ENCODE measurements at regions not wholly inside any gene's neighbourhood (a gene's known extent, or its start where the extent isn't known, plus 50 kb on each side); places are given as distances from the start of the nearest gene placed in this dataset.

GRCh38 chr16:73510852-73511251 is 462.9 kb upstream of the ZFHX3 start:
- no peak for DNase-seq

DNA sequence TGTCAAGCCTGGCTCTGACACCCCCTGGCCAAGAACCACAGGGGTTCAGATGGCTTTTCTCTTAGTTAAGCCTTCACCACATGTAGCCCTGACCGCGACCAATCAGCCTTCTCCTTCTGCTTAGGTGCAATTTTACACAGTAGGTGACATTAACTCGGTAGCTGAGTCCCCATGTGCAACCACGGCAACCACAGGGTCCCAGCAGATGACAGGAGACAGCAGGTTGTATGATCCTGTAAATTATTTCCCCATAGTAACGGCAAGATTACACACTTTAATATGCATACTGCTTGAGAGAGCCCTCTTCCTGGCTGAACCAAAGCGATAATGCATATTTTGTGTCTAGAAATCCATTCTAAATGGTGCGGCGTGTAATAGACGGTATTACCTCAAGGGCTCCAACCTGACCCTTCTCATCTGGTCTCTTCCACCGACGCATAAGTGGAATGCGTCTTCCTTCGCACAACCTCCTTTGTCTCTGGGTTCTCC is 458.7 kb upstream of the ZFHX3 start:
- peak; percentile 61 for DNase-seq

- DNase-seq: no peak
These were observed 457.6 kb upstream of the ZFHX3 start for GRCh38 chr16:73505577-73505976.

DNA sequence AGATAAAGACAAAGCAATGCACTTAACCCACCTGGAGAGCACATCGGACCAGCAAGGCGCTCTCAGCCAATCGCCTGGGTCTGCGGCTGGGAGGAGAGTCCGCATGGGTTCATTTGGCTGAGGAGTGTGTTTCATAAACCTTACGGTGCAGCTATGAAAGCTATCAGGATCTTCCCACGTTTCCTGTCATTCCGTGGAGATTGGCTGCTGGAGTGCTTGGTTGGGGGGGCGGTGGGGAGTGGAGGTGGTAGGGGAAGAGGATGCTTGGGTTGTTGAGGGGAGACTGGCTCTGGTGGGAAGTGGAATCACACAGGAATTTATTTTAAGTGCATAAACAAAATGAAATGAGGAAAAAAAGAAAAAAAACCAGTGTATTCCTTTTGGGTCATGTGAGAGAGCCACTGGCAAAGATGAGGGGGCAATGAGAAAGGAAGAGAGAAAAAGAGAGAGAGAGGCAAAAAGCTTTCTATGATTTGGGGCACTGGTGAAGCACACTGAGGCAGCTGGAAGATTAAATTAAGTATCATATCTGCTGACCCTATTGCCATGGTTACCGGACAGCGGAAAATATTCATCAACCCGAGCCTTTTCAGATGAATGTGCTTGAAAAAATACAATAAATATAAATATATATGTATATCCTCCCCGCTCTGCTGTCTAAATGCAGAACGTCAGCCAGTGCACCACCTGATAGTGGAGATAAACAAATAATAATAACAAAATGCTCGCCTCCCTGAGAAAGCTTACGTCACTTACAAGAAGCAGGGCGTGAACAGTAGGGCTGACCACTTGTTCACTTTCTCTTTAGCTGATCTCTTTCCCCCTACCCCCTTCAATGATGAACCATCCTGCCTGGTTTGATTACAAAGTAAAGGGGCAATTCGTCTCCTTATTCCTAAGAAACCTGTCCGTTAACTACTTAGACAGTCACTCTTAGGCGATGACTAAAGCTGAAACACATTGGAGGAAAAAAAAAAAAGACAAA is 457.0 kb upstream of the ZFHX3 start:
- no peak for DNase-seq

DNA sequence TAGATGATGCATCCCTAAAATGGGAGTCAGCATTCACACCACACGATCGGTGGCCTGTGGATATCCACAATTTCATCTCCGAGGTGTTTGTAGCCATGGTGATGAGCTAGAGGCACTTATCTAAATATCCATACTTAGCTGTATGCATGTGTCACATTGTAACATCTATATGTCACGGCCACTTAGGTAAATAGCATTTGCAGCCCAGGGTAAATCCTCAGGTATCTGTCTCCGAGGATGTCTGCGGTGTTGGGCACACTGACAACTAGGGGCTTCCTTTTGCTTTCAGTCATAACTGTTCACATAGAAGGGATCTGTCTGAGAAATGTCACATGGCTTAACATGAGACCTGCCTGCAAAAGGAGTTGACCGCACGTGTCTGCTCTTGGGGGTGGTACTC is 455.2 kb upstream of the ZFHX3 start:
- no peak for DNase-seq

GRCh38 chr16:73499276-73499675 is 451.3 kb upstream of the ZFHX3 start:
- DNase-seq: no peak

GRCh38 chr16:73485880-73486279 is 438.0 kb upstream of the ZFHX3 start:
- DNase-seq: no peak

DNA sequence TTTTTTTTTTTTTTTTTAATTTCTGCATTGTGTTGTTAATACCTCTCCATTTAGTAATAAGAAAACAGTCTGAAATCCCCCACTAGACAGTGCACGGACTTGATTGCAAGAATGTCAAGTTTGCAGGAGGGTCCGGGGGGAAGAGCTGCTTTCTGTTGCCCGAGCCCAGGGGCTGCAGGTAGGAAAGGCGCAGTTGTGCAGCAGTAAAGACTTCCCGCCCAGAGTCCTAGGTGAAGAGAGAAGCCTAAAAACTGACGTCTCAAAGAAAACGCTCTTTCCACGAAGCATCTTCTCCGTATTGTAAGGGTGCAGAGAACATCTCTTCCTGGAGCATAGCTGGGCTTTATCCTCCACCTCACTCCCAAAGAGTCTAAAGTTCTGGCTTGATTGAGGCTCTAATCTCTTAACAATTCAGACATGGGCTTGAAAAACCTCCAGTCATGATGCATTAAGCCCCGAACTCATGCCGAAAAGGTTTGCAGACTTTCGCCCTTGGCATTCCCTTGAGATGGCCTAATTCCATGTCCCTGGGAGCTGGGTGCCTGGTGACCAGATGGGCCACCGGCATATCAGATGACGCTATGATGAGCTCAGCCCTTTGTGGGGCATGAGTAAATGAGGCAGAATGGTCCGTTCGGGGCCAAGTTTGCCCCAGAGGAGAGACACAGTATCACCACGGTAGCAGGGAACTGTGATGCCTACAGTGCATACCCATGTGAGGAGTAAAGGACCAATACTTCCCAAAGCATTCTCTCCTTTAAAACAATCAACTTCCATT is 436.2 kb upstream of the ZFHX3 start:
- no peak for DNase-seq

GRCh38 chr16:73483076-73483791 is 435.3 kb upstream of the ZFHX3 start:
- no peak for DNase-seq

GRCh38 chr16:73482310-73482709 is 434.4 kb upstream of the ZFHX3 start:
- DNase-seq: no peak

- DNase-seq: no peak
These were observed 432.5 kb upstream of the ZFHX3 start for GRCh38 chr16:73480381-73480780.

DNA sequence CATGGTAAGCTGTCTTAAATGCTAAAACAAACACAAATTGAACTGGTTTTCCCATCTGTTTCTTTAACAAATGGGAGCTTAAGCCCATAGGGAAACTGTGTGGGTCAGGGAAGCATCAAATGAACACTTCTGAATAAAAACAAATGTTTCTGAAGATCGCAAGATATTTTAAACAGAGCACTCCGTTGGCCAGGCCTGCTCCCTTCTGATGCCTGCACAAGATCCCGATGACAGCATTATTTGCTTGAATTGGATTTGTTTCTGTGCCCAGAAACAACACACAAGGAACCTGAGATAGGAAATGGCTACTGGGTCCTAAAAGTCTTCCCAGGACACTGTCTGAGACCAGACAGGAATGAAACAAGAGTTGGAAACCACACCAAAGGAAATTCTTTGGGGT is 425.8 kb upstream of the ZFHX3 start:
- no peak for DNase-seq

- no peak for DNase-seq
These were observed 416.9 kb upstream of the ZFHX3 start for GRCh38 chr16:73464834-73465233.

- DNase-seq: no peak
These were observed 411.7 kb upstream of the ZFHX3 start for GRCh38 chr16:73459586-73459985.

GRCh38 chr16:73457851-73458250 is 409.9 kb upstream of the ZFHX3 start:
- no peak for DNase-seq

DNA sequence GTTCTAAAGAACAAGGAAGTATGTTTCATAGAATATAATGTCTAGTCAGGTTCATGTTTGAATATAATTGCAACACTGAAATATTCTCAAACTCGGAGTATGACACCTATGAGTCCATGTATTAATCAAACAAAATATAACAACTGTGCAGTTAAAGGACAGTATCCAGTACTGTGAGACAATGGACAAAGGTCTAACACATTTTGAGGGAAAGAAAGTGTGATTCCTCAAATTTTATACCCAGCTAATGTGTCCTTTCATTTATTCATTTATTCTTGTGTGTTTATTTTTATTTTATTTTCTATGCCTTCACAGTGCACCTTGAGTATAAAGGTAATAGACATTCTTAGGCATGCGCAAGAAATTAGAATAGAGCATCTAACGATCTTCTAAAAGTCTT is 401.0 kb upstream of the ZFHX3 start:
- no peak for DNase-seq

- DNase-seq: no peak
These were observed 399.9 kb upstream of the ZFHX3 start for GRCh38 chr16:73447846-73448245.

DNA sequence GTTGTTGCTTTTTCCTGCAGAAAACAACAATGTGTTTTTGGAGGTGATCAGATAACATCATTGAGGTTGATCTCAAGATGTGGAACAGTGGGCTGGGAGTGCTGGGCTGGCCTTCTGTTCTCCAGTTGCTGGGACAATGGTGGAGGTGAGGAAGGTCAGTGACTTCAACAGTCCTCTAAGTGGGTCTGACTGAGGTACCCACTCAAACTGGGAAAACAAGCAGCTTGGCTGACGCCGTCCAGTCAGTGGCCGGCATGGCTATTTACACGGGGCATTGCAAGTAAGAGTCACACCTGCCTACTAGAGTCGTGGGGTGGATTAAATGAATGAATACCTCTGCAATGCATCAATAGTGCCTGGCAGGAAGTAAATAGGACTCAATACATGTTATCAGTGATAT is 386.7 kb upstream of the ZFHX3 start:
- DNase-seq: no peak

- no peak for DNase-seq
These were observed 385.9 kb upstream of the ZFHX3 start for GRCh38 chr16:73433731-73434307.

DNA sequence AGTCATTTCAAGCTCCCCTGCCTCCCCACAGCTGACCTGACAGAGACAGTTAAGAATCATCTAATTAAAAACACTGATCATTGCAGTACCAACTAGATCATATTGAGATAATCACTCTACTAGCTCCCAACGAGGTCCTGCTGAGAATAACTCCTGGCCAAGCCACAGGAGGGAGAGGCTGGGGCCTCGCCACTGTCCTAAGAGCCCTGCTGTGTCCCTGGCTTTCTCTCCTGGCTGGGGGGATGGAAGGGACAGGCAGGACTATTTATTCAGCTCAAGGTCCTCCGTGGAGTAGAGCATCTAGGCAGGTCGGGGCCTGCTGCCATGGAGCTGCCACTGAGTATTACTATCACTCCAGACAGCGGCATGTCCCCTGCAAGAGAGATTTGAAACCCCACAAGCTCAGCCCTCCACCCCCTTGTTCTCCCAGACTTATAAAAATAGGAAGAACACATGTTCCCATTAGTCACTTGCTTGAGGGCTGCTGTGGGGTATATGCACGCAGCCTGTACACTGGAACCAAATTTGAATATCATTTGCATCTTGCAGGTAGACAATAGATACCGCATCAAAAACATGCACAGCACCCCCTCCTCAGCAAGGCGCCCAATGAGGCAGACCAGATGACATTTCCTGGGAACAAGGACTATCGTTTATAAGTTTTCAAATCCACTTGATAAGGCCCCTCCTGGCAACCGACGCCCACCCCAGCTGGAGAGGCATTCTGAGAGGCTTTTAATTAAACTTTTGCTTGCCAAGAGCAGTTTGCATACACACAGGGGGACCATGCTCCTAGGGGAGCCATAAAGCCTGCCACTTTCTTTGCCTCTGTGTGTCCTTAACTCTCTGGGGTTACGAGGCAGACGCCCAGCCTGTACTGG is 385.2 kb upstream of the ZFHX3 start:
- peak; percentile 76 for DNase-seq

- DNase-seq: no peak
These were observed 382.2 kb upstream of the ZFHX3 start for GRCh38 chr16:73430138-73430537.

DNA sequence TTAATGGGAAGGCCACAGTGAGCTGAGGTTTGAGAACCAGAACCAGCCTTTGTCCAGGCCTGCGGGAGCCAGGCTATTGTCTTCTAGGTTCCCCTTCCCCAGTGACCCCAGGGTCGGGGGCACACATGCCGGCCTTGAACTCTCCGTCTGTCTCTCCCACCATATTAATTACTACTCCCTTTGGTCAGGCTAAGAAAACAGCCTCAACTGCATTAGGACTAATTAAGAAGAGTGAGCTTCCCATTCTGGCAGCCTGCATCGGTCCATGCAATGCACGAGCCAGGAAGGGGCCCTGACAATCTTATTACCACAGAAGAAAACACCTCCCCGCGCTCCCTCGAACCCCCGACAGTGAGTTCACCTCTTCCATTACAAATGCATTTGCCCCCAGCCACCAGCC is 380.2 kb upstream of the ZFHX3 start:
- no peak for DNase-seq

Measured in COR-L47 (cell line).